ENCODE measurements at regions not wholly inside any gene's neighbourhood (a gene's known extent, or its start where the extent isn't known, plus 50 kb on each side); places are given as distances from the start of the nearest gene placed in this dataset.
A peak's percentile ranks its signal among the peaks of the same experiment; 100 is the strongest.
"Not testable (repeated sequence)": the region's sequence is repeated elsewhere in the genome, so short reads cannot be mapped to it uniquely, and the experiment has no call there.

DNA sequence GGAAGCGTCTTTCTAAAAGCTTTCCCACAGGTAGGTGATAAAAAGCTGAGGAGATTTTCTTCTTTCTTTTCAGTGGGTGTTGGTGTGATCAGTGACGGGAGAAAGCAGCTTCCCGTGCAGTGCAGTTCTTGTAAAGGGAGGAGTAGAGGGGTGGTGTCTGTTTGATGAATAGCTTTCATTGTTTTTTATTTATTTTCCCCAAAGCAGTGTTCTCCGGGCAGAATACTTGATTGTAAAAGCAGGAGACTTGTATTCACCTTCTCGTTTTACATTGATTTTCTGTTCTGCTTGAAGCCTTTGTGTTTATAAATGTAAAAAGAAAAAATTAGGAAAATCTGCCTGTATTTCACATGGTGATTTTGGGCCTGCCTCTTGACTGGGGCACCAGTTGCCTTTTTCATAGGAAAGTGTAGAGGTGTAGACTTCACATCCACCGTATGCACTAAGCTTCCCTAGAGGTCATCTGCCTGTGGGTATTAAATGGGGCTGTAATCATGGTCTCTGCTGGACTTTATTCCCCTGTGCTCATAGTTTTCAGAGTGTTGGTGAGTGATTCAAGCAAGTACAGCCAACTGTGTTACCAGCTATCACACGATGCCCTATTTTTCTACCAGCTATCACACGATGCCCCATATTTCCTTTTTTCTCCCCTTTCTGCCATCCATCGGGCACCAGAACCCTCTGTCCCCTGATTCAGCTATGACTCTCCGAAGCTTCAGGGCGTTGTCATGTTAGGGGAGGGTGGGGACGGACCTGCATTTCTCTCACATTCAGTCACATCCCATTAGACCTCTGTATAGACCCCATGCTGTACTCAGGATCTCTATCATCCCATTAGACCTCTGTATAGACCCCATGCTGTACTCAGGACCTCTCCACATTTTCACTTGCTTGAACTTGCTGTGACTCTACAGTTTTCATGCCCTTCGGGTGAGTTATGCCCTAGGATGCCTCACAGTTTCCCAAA lies 526.5 kb downstream of the TRIML1 start:
- no peak for DNase-seq (ENCODE audit: low spot score)

DNA sequence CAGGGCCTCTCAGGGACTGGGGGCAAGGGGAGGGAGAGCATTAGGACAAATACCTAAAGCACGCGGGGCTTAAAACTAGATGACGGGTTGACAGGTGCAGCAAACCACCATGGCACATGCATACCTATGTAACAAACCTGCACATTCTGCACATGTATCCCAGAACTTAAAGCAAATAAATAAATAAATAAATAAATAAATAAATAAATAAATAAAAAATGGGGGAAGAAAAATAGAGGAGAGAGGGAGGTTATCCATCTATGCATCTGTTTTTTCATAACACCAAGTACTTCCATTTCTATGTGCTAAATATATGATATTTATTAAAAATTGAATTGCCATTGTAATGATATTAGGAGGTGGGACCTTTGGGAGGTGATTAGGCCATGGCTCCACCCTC lies 539.5 kb downstream of the TRIML1 start:
- DNase-seq (ENCODE audit: low spot score) = not testable (repeated sequence)

DNA sequence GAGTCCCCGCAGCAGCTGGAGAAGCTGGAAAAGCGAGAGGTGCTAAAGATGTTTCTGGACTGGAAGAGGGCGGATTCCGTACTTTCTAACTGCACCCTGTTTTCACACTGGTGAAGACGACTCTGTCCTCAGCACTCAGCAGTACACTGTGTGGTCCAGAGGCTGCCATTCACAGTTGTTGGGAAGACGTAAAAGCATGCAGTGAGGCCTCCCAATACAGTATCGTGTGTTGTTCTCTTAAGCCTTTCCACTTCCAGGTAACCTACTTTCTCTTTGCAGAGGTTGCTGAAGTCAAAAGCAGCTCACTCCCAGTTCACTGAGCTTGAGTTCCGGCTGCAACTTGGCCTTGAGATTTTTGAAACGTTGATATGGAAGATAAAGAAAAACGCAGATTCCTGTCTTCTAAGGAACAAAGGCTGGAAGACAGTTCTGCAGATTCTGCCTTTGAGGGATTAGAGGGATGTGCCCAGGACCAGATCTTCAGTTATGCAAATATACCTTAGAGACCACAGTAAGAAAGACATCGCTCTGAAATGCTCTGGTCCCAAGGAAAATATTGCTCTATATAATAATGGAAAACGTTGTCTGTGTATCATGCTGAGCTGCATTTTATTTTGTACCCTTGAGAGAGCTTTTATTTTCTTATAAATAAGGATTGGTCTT lies 540.9 kb downstream of the TRIML1 start:
- DNase-seq (ENCODE audit: low spot score) = no peak

DNA sequence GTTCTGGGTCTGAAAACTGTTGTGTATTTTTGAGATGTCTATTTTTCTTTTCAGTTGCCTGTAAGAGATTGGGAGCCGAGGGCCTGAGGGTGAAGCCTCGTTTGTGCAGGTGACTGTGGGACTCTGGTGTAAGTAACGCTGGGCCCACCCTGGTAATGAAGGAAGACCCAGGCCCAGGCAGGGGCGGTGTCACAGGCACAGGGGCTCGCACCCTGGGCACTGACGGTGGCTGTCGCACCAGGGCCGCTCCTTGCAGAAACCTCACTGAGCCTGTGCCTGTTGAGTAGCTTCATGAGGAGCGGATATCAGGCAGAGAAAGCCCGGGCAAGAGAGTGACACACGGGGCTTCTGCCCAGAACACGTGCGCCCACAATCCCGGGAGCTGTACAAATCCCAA lies 541.4 kb downstream of the TRIML1 start:
- no peak for DNase-seq (ENCODE audit: low spot score)

DNA sequence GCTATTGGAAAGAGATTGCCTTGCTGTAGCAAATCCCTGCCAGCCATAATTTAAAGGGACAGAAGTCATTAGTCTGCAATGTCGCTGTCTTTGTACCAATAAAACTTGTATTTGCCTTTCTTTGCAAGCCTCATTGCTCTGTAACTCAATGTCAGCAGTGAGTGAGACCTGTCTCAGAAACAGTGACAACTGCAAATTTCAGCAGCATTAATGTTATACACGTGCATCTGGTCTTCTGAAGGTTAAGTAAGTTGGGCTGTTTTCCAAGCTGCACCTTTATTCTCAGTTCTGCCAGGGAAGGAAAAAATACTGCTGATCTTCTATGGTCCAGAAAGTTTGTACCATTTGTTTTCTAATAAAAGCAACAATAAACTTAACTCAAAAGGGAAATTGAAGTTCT lies 543.1 kb downstream of the TRIML1 start:
- DNase-seq (ENCODE audit: low spot score) = no peak

DNA sequence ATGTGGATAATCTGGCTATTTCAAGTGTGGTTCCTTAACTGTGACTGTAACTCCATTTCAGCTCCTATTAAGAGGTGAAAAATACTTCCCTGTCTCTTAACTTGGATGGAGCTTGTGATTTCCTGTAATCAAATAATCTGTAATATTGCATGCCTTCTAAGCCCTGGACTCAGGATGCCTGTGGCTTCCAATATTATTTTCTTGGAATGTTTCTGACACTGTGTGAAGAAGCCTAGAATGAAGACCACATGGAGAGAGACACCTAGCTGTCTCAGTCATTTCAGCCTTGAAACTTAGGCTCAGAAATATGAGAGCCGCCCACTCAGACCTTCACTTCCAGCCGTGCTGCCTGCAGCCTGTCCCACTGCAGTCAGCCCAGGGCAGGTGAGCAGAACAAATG lies 544.3 kb downstream of the TRIML1 start:
- DNase-seq (ENCODE audit: low spot score) = no peak

DNA sequence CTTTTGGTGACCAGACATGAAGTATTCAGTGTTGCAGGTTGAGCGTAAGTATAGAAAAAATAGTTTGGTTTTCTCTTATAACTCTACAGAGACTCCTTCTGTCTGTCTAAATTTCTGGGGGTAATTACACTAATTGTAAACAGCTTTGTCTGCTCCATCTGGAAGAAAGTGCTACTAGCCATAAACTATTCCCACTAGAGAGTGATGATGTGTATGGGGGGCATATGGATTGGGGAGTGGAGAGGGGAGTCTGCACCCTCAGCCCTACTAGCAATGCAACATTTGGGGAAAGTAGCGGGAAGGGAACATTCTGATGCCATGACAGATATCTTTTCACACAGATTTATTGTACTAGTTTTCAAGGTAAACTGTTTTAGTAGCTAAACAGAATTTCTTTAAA lies 549.7 kb downstream of the TRIML1 start:
- no peak for DNase-seq (ENCODE audit: low spot score)

DNA sequence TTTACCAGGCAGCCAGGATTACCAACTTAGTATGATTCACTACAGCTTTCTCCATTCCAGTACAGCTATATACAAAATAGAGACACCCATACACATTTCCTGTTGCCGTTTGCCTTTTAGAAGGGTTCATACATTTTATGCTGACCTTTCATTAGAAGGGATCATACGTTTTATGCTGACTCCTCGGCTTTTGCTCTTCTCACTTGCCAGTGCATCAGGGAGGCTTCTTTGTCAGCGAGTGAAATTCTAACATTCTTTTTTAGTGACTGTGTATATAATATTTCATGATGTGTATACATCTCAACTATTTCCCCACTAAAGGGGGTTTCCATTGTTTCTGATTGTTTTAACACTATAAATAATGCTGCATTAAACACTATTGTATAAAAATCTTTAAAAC lies 552.6 kb downstream of the TRIML1 start:
- peak; percentile 42 for DNase-seq (ENCODE audit: low spot score)

DNA sequence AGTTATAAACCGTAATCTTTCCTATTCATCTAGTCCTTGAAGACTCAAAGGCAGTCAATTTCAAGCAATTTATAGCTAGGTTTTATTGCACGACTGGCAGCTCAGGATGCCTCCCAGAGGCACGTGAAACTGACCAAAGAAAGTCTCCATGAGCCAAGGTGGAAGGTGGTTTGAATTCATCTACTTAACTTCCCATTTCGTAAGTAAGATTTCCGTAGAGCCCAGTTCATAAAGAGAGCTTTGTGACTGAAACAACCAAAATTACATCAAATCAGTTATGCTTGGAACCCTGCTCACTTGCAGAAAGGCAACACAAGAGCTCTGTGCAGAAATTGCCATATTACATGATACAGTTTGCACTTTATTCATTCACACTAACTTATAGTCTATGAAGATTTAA lies 556.0 kb downstream of the TRIML1 start:
- no peak for DNase-seq (ENCODE audit: low spot score)

DNA sequence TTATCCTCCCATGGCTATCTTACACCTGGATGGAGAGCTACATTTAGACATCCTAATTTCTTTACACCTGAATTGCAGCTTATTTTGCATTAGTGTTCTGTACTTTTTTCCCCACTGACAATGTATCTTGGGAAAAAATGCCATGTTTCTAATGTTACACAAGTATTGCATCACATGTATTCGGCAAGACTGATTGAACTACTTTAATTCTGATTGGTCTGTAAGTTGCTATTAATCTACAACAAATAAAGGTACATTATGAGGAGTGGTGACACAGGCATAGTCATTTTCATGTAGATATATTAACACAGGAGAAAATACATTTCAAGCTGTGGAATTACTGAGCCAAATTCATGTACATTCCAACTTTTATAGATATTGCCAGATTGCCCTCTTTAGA lies 558.0 kb downstream of the TRIML1 start:
- no peak for DNase-seq (ENCODE audit: low spot score)

DNA sequence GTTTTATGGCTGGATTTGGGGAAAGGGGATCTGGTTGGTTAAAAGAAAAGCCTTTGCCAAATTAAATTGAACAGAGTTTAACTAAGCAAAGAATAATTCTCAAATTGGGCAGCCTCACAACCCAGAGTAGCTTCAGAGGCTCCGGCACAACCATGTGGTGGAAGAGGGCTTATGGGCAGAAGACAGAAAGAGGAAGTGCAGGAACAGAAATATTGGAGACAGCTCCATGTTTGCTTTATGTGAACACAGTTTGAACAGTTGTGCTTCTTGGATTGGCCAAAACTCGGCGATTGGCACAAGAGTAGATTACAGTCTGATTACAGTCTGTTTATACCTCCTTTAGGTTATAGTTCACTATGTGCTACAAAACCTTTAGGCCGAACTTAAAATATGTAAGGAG lies 562.7 kb downstream of the TRIML1 start:
- DNase-seq (ENCODE audit: low spot score) = no peak

DNA sequence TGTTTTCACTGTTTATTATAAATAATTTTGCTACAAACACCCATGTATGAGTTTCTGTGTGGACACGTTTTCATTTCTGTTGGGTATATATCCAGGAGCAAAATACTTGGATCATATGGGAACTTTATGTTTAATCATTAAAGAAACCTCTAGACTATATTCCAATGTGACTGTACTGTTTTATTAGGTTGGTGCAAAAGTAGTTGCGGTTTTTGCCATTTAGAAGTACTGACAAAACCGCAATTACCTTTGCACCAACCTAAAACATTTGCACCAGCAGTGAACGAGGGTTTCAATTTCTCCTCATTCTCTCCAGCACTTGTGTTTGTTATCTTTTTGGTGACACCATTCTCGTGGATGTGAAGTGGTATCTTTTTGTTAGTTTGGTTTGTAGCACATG lies 565.0 kb downstream of the TRIML1 start:
- no peak for DNase-seq (ENCODE audit: low spot score)

DNA sequence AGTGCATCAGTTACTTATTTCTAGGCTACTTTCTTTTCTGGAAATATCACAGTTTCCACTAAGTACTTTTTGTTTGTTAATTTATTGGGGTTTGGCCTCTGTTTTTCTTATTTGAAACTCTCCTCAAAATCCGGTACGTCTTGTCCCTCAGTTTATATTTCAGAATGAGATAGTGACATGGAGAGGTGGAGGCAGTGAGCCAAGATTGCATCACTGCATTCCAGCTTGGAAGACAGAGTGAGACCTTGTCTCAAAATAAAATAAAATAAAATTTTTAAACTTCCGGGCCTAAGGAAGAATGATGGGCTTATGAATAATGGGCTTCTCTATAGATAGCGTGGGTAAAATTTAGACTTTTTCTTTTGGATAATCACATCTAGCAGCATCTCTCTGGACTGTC lies 567.8 kb downstream of the TRIML1 start:
- no peak for DNase-seq (ENCODE audit: low spot score)

DNA sequence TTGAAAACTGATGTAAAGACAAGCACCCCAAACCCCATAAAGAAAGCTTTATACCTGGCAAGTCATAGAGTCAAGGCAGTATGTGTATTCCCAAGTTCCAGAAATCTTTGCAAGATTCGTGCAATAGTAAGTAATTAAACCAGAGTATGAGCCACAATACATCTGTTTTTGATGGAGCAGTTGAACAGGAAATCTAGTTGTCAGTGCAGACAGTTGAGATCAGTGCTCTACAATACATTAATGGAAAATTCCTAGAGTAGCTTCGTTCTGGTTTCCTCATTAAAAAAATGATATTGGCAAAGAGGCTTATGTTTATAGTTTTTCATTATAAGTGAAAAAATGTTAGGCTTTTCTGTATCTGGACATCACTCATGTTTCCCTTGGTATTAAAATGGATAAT lies 575.3 kb downstream of the TRIML1 start:
- no peak for DNase-seq (ENCODE audit: low spot score)

DNA sequence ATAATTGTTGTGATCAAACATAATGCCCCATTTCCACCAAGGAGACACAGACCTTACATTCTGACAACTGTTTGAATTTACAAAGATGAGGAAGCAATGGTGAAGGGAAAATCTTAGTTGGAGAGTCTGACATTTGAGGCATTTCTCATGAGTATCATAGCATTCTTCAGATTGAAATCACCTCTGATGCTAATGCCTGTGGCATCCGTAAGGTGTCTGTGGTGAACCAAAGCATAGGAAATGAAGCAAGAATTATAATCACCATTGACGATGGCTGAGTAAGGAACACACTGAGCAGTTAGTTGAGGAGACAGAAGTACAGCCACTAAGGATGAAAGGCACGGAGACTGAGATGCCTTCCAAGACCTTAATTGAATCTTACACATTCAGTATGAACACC lies 575.7 kb downstream of the TRIML1 start:
- peak; percentile 92 for DNase-seq (ENCODE audit: low spot score)

DNA sequence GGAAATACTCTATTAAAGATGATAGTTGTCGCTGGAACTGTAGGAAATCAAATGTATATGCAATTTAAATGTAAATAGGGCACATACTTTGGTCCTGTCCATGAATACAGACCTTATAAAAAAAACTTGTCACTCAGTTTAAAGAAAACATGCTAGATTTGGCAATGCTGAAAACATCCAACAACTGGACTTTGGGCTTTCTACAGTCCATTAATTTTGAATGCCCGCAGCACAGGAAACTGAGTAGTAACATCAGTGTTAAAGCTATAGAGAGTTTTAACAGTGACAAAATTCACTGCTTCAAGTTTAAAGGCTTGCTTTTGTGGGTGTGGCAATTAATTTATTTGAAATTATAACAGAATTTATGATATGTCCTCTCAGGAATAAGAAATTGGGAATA lies 578.4 kb downstream of the TRIML1 start:
- DNase-seq (ENCODE audit: low spot score) = peak; percentile 5

DNA sequence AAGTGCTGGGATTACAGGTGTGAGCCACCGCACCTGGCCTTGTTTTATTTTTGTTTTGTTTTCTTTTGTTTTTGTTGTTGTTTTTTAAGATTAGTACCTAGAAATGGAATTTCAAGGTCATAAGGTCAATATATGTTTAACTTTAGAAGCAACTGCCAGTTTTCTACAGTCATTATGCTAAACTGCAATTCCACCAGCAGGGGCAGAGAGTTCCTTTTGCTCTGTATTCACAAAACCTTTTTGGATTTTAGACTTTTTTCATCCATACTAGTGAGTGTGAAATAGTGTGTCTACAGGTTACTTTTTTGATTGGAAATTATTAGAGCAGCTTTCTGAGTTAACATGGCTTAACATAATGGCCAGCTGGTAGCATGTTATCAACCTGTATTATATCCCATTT lies 580.6 kb downstream of the TRIML1 start:
- no peak for DNase-seq (ENCODE audit: low spot score)

DNA sequence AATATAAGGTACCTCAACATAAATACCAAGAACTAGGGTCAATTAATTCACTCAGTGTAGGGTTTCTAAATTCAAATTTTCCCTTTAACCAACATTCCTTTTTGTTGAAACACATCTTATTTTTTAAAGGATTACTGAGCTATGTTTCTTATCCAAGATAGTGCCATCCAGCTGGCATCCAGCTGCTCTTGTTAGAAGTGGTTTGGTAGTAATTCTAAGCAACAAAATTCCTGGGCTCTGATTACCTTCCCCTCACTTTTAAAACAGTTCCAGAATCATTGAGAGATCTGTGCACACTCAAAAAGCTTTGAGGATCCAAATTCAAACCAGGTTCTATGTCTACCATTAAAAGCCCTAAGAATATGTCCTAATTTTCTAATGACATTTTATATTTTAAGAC lies 583.7 kb downstream of the TRIML1 start:
- no peak for DNase-seq (ENCODE audit: low spot score)

DNA sequence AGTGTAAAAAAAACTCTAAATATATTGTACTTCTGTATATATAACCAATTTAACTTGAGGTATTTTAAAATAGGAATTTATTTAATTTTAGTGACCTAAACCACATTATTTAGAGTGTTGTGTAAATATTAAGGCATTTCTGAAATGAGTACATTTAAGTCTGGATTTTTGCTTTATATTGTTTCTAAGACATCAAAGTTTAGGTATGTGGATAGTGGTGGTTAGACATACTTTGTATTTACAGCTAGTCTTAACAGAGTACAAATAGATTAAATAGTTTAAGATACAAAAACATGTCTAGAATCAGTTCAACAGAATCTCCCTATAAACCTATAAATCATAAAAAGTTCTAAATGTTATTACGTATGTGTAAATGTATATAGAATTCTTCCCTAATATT lies 588.5 kb downstream of the TRIML1 start:
- DNase-seq (ENCODE audit: low spot score) = no peak

DNA sequence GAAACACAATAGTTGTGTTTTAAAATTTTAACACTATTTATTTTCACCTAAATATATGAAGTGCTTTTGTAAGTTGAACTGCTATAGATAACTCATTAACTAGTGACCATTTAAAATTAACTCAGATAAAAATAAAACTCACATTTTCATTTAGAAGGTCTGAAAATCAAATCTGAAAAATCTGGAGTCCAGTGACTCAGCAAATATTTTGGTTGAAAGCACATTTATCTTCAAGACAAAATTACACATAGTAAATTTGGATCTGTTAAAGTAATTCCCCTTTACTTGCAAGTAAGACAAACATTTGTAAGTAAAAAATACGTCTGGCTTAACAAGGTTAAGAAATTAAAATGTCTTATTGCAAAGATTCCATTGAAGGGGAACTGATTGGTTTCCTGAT lies 589.1 kb downstream of the TRIML1 start:
- DNase-seq (ENCODE audit: low spot score) = no peak

DNA sequence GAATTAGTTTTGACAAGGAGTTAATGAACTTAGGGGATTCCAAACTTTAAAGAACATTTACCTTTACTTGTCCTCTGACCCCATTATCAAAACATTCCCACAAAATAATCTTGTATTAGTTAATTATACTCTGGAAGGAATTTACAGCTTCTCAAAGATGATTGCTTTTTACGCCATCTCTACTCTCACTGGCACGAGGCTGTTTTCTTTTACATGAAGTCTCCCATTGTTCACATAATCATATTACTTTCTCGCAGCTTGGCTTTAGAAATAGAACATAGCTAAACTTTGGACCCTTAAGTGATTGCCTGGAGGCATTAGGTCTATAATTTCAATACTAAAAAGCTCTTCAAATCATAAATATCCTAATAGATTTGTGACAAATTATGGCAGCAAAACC lies 592.9 kb downstream of the TRIML1 start:
- no peak for DNase-seq (ENCODE audit: low spot score)

DNA sequence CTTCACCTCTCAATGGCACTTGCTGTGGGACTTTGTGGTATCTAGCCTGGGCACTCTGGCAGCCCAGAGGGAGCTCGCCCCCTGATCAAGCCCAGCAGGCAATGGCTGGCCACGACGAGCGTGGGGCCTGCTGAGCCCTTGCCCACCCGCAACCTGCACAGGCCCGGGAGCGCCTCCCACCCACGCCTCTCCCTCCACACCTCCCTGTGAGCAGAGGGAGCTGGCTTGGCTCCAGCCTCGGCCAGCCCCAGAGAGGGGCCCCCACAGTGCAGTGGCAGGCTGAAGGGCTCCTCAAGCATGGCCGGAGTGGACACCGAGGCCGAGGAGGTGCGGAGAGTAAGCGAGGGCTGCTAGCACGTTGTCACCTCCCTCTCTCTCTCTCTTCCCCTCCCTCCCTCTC lies 595.8 kb downstream of the TRIML1 start:
- no peak for DNase-seq (ENCODE audit: low spot score)

DNA sequence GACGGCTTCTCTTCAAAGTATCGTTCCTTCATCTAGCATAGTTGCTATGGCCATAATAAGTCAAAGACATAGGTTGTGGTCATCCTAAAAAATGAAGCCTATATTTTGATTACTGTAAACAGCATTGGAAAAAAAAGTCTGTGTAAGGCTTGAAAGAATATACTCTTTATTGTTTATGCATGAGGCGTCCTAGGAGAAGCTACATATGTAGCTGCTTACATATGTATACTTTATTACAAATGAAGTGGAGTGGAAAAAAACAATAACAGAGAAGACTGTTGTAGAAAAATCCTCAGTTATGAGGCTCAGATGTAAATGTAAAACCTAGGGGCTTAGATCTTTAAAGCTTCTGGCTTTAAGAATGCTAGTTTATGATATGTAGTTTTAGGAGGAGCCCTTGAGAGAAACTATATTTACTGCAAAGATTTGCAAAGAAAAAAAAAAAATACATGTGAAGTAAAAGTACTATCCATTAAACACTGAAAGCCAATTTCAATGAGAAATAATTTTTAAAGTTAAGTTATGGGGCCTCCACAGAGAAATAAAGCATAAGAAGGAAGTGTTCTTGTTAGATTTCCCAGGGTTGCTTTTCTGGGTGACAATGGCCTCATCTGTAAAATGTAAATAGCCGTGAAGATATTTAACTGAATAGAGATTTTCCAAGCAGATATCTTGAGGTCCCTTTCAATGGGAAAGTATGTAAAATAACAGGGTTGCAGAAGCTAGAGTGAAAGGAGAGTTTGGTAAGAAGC lies 598.2 kb downstream of the TRIML1 start:
- no peak for DNase-seq (ENCODE audit: low spot score)
